Astrocyte (in vitro differentiated cells and primary cell): ENCODE measurements at regions not wholly inside any gene's neighbourhood (a gene's known extent, or its start where the extent isn't known, plus 50 kb on each side); places are given as distances from the start of the nearest gene placed in this dataset.
A peak's percentile ranks its signal among the peaks of the same experiment; 100 is the strongest.
"Not testable (repeated sequence)": the region's sequence is repeated elsewhere in the genome, so short reads cannot be mapped to it uniquely, and the experiment has no call there.

Source experiments
- DNase-seq: peaks from one replicate; pipeline ENCODE4 v3.0.0-alpha.2; 2010; ENCODE audit warnings: low read depth
- FAIRE-seq: peaks from 2 replicates; lab custom pipeline; 2011; peaks lifted over from hg19 to GRCh38; lab: Jason Lieb, UNC
- H2AFZ ChIP-seq: 2 replicates; pipeline ENCODE4 v1.6.0; 2012; ENCODE audit warnings: low read depth, low read length, inconsistent platforms
- H3K27ac ChIP-seq: 2 replicates; pipeline ENCODE4 v1.5.1; 2011; ENCODE audit warnings: low read depth, low read length, inconsistent platforms
- H3K27me3 ChIP-seq: 2 replicates; pipeline ENCODE4 v1.6.0; 2011; ENCODE audit warnings: low read length, inconsistent platforms; ENCODE audit not compliant: insufficient read depth
- H3K36me3 ChIP-seq: 2 replicates; pipeline ENCODE4 v1.5.1; 2011; ENCODE audit warnings: low read length, inconsistent platforms; ENCODE audit not compliant: insufficient read depth
- H3K4me1 ChIP-seq: 2 replicates; pipeline ENCODE4 v1.5.1; 2011; ENCODE audit warnings: low read length, inconsistent platforms; ENCODE audit not compliant: insufficient read depth
- H3K4me2 ChIP-seq: 2 replicates; pipeline ENCODE4 v1.6.0; 2012; ENCODE audit warnings: low read length, inconsistent platforms
- H3K4me3 ChIP-seq: 2 replicates; pipeline ENCODE4 v1.5.1; 2011; ENCODE audit warnings: low read depth, mild to moderate bottlenecking, low read length, inconsistent platforms; ENCODE audit not compliant: insufficient read depth
- H3K79me2 ChIP-seq: 2 replicates; pipeline ENCODE4 v1.6.0; 2012; ENCODE audit warnings: mild to moderate bottlenecking, low read length, inconsistent platforms; ENCODE audit not compliant: insufficient read depth
- H3K9ac ChIP-seq: 2 replicates; pipeline ENCODE4 v1.6.0; 2012; ENCODE audit warnings: mild to moderate bottlenecking, low read length, inconsistent platforms
- H3K9me3 ChIP-seq: 2 replicates; pipeline ENCODE4 v1.5.1; 2012; ENCODE audit warnings: low read depth, mild to moderate bottlenecking, low read length, inconsistent platforms; ENCODE audit not compliant: insufficient read depth
- H4K20me1 ChIP-seq: 2 replicates; pipeline ENCODE4 v1.6.0; 2012; ENCODE audit warnings: low read length, inconsistent platforms; ENCODE audit not compliant: insufficient read depth
- H3K27ac Mint-ChIP-seq: one replicate; pipeline ENCODE4 v1.8.0; 2021; ENCODE audit warnings: mild to moderate bottlenecking, mixed read lengths; ENCODE audit not compliant: unreplicated experiment
- H3K27me3 Mint-ChIP-seq: one replicate; pipeline ENCODE4 v1.8.0; 2021; ENCODE audit warnings: low read depth, mixed read lengths; ENCODE audit not compliant: unreplicated experiment
- H3K36me3 Mint-ChIP-seq: one replicate; pipeline ENCODE4 v1.8.0; 2021; ENCODE audit warnings: low read depth, mixed read lengths; ENCODE audit not compliant: unreplicated experiment
- H3K4me1 Mint-ChIP-seq: one replicate; pipeline ENCODE4 v1.8.0; 2021; ENCODE audit warnings: low read depth, mixed read lengths; ENCODE audit not compliant: unreplicated experiment
- H3K4me3 Mint-ChIP-seq: one replicate; pipeline ENCODE4 v1.8.0; 2021; ENCODE audit warnings: mild to moderate bottlenecking, moderate library complexity, mixed read lengths; ENCODE audit not compliant: unreplicated experiment
- H3K9me3 Mint-ChIP-seq: one replicate; pipeline ENCODE4 v1.8.0; 2021; ENCODE audit warnings: mild to moderate bottlenecking, mixed read lengths; ENCODE audit not compliant: unreplicated experiment
- CTCF ChIP-seq: IDR thresholded peaks from 2 replicates; pipeline ENCODE4 v1.5.1; 2011; ENCODE audit warnings: low read depth, mild to moderate bottlenecking, inconsistent platforms, low read length, moderate library complexity; ENCODE audit not compliant: insufficient read depth
- EZH2 ChIP-seq: IDR thresholded peaks from 2 replicates; pipeline ENCODE4 v1.6.1; 2012; ENCODE audit warnings: mild to moderate bottlenecking, low read length, inconsistent platforms; ENCODE audit not compliant: insufficient read depth

- no peaks in the 10 kb centered on the region for H3K36me3 Mint-ChIP-seq
- Histone ChIP-seq H3K9ac (no peak overlapping the region), H3K36me3 (no peaks in the 10 kb centered on the region), H3K4me3 (no peak overlapping the region), H3K27me3 (no peaks in the 10 kb centered on the region), H2AFZ (no peak overlapping the region), H3K27ac (no peak overlapping the region), H3K4me2 (no peak overlapping the region), H3K79me2 (no peaks in the 10 kb centered on the region), H3K9me3 (no peaks in the 10 kb centered on the region), H4K20me1 (no peaks in the 10 kb centered on the region), H3K4me1 (peaks cover 1% of the 10 kb centered on the region)
- H3K27ac Mint-ChIP-seq, result no peak overlapping the region
- FAIRE-seq (no peak), DNase-seq (no peak)
- H3K27me3 Mint-ChIP-seq, result no peaks in the 10 kb centered on the region
- TF ChIP-seq EZH2 (no peak), CTCF (no peak)
- H3K4me3 Mint-ChIP-seq, result no peak overlapping the region
- peaks cover 4% of the 10 kb centered on the region for H3K9me3 Mint-ChIP-seq
- peaks cover 2% of the 10 kb centered on the region for H3K4me1 Mint-ChIP-seq
Measured at GRCh38 chr10:30160271-30160982, 101.0 kb upstream of the JCAD start.

GRCh38 chr10:30159614-30160013 lies 100.2 kb upstream of the JCAD start:
- H3K9me3 ChIP-seq, H3K9ac ChIP-seq, H3K27ac ChIP-seq, H2AFZ ChIP-seq, H4K20me1 ChIP-seq, H3K27me3 Mint-ChIP-seq, H3K79me2 ChIP-seq, DNase-seq, H3K9me3 Mint-ChIP-seq, H3K36me3 Mint-ChIP-seq, H3K36me3 ChIP-seq, H3K4me3 Mint-ChIP-seq, FAIRE-seq, H3K4me3 ChIP-seq, H3K4me1 Mint-ChIP-seq, H3K27me3 ChIP-seq, H3K4me1 ChIP-seq, H3K4me2 ChIP-seq, H3K27ac Mint-ChIP-seq: not testable (repeated sequence)

GRCh38 chr10:30158325-30158960 lies 99.1 kb upstream of the JCAD start:
- TF ChIP-seq EZH2 (no peak), CTCF (no peak)
- Histone ChIP-seq H3K4me2 (no peak overlapping the region), H3K79me2 (no peaks in the 10 kb centered on the region), H3K27ac (no peak overlapping the region), H3K4me3 (no peak overlapping the region), H3K36me3 (no peaks in the 10 kb centered on the region), H3K9ac (no peak overlapping the region), H2AFZ (no peak overlapping the region), H3K27me3 (no peaks in the 10 kb centered on the region), H3K4me1 (peaks cover 5% of the 10 kb centered on the region), H4K20me1 (no peaks in the 10 kb centered on the region), H3K9me3 (no peaks in the 10 kb centered on the region)
- H3K27ac Mint-ChIP-seq, result no peak overlapping the region
- H3K4me3 Mint-ChIP-seq, result no peak overlapping the region
- H3K27me3 Mint-ChIP-seq, result no peaks in the 10 kb centered on the region
- H3K36me3 Mint-ChIP-seq, result no peaks in the 10 kb centered on the region
- no peak for DNase-seq
- peaks cover 2% of the 10 kb centered on the region for H3K4me1 Mint-ChIP-seq
- peaks cover 10% of the 10 kb centered on the region for H3K9me3 Mint-ChIP-seq
- FAIRE-seq, result peak; percentile 58
